HG02571 (cell line): ENCODE measurements at regions not wholly inside any gene's neighbourhood (a gene's known extent, or its start where the extent isn't known, plus 50 kb on each side); places are given as distances from the start of the nearest gene placed in this dataset.

ENCODE experiments used
- ATAC-seq: cut with Tn5 transposase; IDR thresholded peaks from one replicate; pipeline ENCODE4 v1.9.1; 2021; ENCODE audit warnings: mild to moderate bottlenecking, moderate library complexity; ENCODE audit not compliant: unreplicated experiment

GRCh38 chr17:36727577-36727976, 126.2 kb downstream of the MRM1 start:
- no peak for ATAC-seq

- no peak for ATAC-seq
Observed at GRCh38 chr17:36728030-36728991, 126.9 kb downstream of the MRM1 start.

- ATAC-seq: no peak
Observed at GRCh38 chr17:36730095-36730808, 128.9 kb downstream of the MRM1 start.

- no peak for ATAC-seq
Observed at GRCh38 chr17:36730857-36731490, 129.6 kb downstream of the MRM1 start.

GRCh38 chr17:36731811-36732210, 130.4 kb downstream of the MRM1 start:
- ATAC-seq: no peak

- ATAC-seq: no peak
Observed at GRCh38 chr17:36732351-36732750, 131.0 kb downstream of the MRM1 start.

- no peak for ATAC-seq
Observed at GRCh38 chr17:36736201-36737156, 135.1 kb downstream of the MRM1 start.

GRCh38 chr17:36739208-36739607, 137.8 kb downstream of the MRM1 start:
- ATAC-seq: no peak

GRCh38 chr17:36740157-36740556, 138.8 kb downstream of the MRM1 start:
- no peak for ATAC-seq

- no peak for ATAC-seq
Observed at GRCh38 chr17:36741019-36741902, 139.9 kb downstream of the MRM1 start.

GRCh38 chr17:36742267-36743000, 141.1 kb downstream of the MRM1 start:
- ATAC-seq: no peak

GRCh38 chr17:36743130-36743529, 141.7 kb downstream of the MRM1 start:
- ATAC-seq: no peak

GRCh38 chr17:36746381-36747053, 145.1 kb downstream of the MRM1 start:
- no peak for ATAC-seq

GRCh38 chr17:36747861-36748260, 146.5 kb downstream of the MRM1 start:
- no peak for ATAC-seq

GRCh38 chr17:36748272-36748671, 146.9 kb downstream of the MRM1 start:
- ATAC-seq: no peak

GRCh38 chr17:36749493-36749892, 148.1 kb downstream of the MRM1 start:
- no peak for ATAC-seq

- no peak for ATAC-seq
Observed at GRCh38 chr17:36750316-36750885, 149.0 kb downstream of the MRM1 start.
